ENCODE measurements at regions not wholly inside any gene's neighbourhood (a gene's known extent, or its start where the extent isn't known, plus 50 kb on each side); places are given as distances from the start of the nearest gene placed in this dataset.
"Not testable (repeated sequence)": the region's sequence is repeated elsewhere in the genome, so short reads cannot be mapped to it uniquely, and the experiment has no call there.

GRCh38 chr1:8152731-8153702 lies 126.9 kb upstream of the ERRFI1 start:
- no peak overlapping the region for H3K4me3 ChIP-seq
- no peak for ATAC-seq
- TF ChIP-seq POLR2AphosphoS5 (IDR thresholded peaks at IDR 0.05) = no peak
- TF ChIP-seq POLR2A (IDR thresholded peaks at IDR 0.05) = no peak
- TF ChIP-seq CTCF (IDR thresholded peaks at IDR 0.05) = no peak
- no peak for TF ChIP-seq EP300 (IDR thresholded peaks at IDR 0.05)
- no peaks in the 10 kb centered on the region for H3K27me3 ChIP-seq
- H3K4me1 ChIP-seq = peaks cover 0 to 34% (median 0%) of the 10 kb centered on the region in 3 donors
- peak overlapping the region; percentile 76 to 85 (median 83) for H3K27ac ChIP-seq
- H3K36me3 ChIP-seq = no peaks in the 10 kb centered on the region
- 88 to 89% methylated on average over 15 to 17 of the region's 19 CpGs for WGBS, 2 donors (ENCODE audit: low coverage in 1 of 2)
- no peaks in the 10 kb centered on the region for H3K9me3 ChIP-seq

- no peaks in the 10 kb centered on the region for H3K27me3 ChIP-seq
- 84 to 86% methylated on average over 4 to 5 of the region's 7 CpGs for WGBS, 2 donors (ENCODE audit: low coverage in 1 of 2)
- no peaks in the 10 kb centered on the region for H3K36me3 ChIP-seq
- no peak overlapping the region for H3K4me3 ChIP-seq
- no peaks in the 10 kb centered on the region for H3K9me3 ChIP-seq
- peaks cover 0 to 38% (median 0%) of the 10 kb centered on the region in 3 donors for H3K4me1 ChIP-seq
- ATAC-seq = no peak
- peak overlapping the region in 2 of 4 donors; percentile 14 to 85 for H3K27ac ChIP-seq
- TF ChIP-seq POLR2A (IDR thresholded peaks at IDR 0.05) (no peak), CTCF (IDR thresholded peaks at IDR 0.05) (no peak), POLR2AphosphoS5 (IDR thresholded peaks at IDR 0.05) (no peak), EP300 (IDR thresholded peaks at IDR 0.05) (no peak)
These were observed 125.5 kb upstream of the ERRFI1 start for GRCh38 chr1:8151647-8152046.

GRCh38 chr1:8149756-8150155 lies 123.6 kb upstream of the ERRFI1 start:
- not testable (repeated sequence) for H3K27ac ChIP-seq, H3K4me3 ChIP-seq, H3K27me3 ChIP-seq, H3K36me3 ChIP-seq, ATAC-seq, H3K9me3 ChIP-seq
- 85 to 90% methylated on average over 4 to 7 of the region's 7 CpGs for WGBS, 2 donors (ENCODE audit: low coverage in 1 of 2)
- H3K4me1 ChIP-seq = peaks cover 0 to 19% (median 0%) of the 10 kb centered on the region in 3 donors

GRCh38 chr1:8147956-8148355 lies 121.8 kb upstream of the ERRFI1 start:
- Histone ChIP-seq H3K27ac (peak overlapping the region in 3 of 4 donors; percentile 38 to 74 (median 48)), H3K9me3 (no peaks in the 10 kb centered on the region), H3K4me1 (peaks cover 0 to 12% (median 0%) of the 10 kb centered on the region in 3 donors), H3K36me3 (no peaks in the 10 kb centered on the region), H3K4me3 (no peak overlapping the region), H3K27me3 (no peaks in the 10 kb centered on the region)
- ATAC-seq = no peak
- WGBS, 2 donors (ENCODE audit: low coverage in 1 of 2) = 88% methylated on average over 1 of the region's 1 CpG; no CpG with 5 or more reads in 1 of the 2 donors
- TF ChIP-seq CTCF (IDR thresholded peaks at IDR 0.05) (no peak), POLR2A (IDR thresholded peaks at IDR 0.05) (no peak), EP300 (IDR thresholded peaks at IDR 0.05) (no peak), POLR2AphosphoS5 (IDR thresholded peaks at IDR 0.05) (no peak)

GRCh38 chr1:8146257-8146855 lies 120.2 kb upstream of the ERRFI1 start:
- TF ChIP-seq POLR2A (IDR thresholded peaks at IDR 0.05) (no peak), CTCF (IDR thresholded peaks at IDR 0.05) (no peak), EP300 (IDR thresholded peaks at IDR 0.05) (no peak), POLR2AphosphoS5 (IDR thresholded peaks at IDR 0.05) (no peak)
- Histone ChIP-seq H3K4me3 (no peak overlapping the region), H3K4me1 (peaks cover 0 to 28% (median 0%) of the 10 kb centered on the region in 3 donors), H3K9me3 (no peaks in the 10 kb centered on the region), H3K27me3 (no peaks in the 10 kb centered on the region), H3K27ac (peak overlapping the region in 1 of 4 donors; percentile 74), H3K36me3 (no peaks in the 10 kb centered on the region)
- WGBS, 2 donors (ENCODE audit: low coverage in 1 of 2) = 90 to 96% methylated on average over 8 of the region's 11 CpGs
- ATAC-seq = no peak
